Stomach smooth muscle (tissue), 2 donors: ENCODE measurements at regions not wholly inside any gene's neighbourhood (a gene's known extent, or its start where the extent isn't known, plus 50 kb on each side); places are given as distances from the start of the nearest gene placed in this dataset.

Source experiments
- H3K27ac ChIP-seq: one replicate; pipeline ENCODE4 v1.7.0; 2013; ENCODE audit warnings: mild to moderate bottlenecking, low read length, inconsistent platforms
- H3K27me3 ChIP-seq, 2 donors: one replicate each; pipeline ENCODE4 v1.7.0; 2013; ENCODE audit warnings: low read length in 2 of 2; ENCODE audit not compliant: insufficient read depth in 2 of 2, control insufficient read depth in 1 of 2
- H3K36me3 ChIP-seq, 2 donors: one replicate each; pipeline ENCODE4 v1.7.0; 2013; ENCODE audit warnings: low read length in 2 of 2; ENCODE audit not compliant: control insufficient read depth in 2 of 2, insufficient read depth in 2 of 2
- H3K4me1 ChIP-seq: one replicate; pipeline ENCODE4 v1.7.0; 2013; ENCODE audit warnings: low read length; ENCODE audit not compliant: control insufficient read depth, insufficient read depth
- H3K4me3 ChIP-seq, 2 donors: one replicate each; pipeline ENCODE4 v1.7.0; 2013; ENCODE audit warnings: low read length in 2 of 2
- H3K9ac ChIP-seq, 2 donors: one replicate each; pipeline ENCODE4 v1.7.0; 2013; ENCODE audit warnings: low read length in 2 of 2, mild to moderate bottlenecking in 1 of 2
- H3K9me3 ChIP-seq, 2 donors: one replicate each; pipeline ENCODE4 v1.7.0; 2013; ENCODE audit warnings: low read length in 2 of 2; ENCODE audit not compliant: control insufficient read depth in 2 of 2
- donor health status: healthy.
- donor health status: Pancreatic carcinoma.

GRCh38 chr5:98630621-98631020 lies 142.8 kb upstream of the RGMB start:
- no peak overlapping the region for H3K4me3 ChIP-seq
- no peaks in the 10 kb centered on the region for H3K27me3 ChIP-seq
- H3K9ac ChIP-seq = no peak overlapping the region
- H3K27ac ChIP-seq = no peak overlapping the region
- no peaks in the 10 kb centered on the region for H3K36me3 ChIP-seq
- no peaks in the 10 kb centered on the region for H3K4me1 ChIP-seq
- H3K9me3 ChIP-seq = no peaks in the 10 kb centered on the region

GRCh38 chr5:98631311-98632054 lies 142.0 kb upstream of the RGMB start:
- H3K4me3 ChIP-seq = no peak overlapping the region
- no peaks in the 10 kb centered on the region for H3K4me1 ChIP-seq
- no peaks in the 10 kb centered on the region for H3K9me3 ChIP-seq
- H3K9ac ChIP-seq = no peak overlapping the region
- H3K27ac ChIP-seq = no peak overlapping the region
- no peaks in the 10 kb centered on the region for H3K27me3 ChIP-seq
- no peaks in the 10 kb centered on the region for H3K36me3 ChIP-seq

- Histone ChIP-seq H3K36me3 (no peaks in the 10 kb centered on the region), H3K27me3 (no peaks in the 10 kb centered on the region), H3K9ac (no peak overlapping the region), H3K9me3 (no peaks in the 10 kb centered on the region), H3K27ac (no peak overlapping the region), H3K4me3 (no peak overlapping the region), H3K4me1 (no peaks in the 10 kb centered on the region)
These were observed 137.8 kb upstream of the RGMB start for GRCh38 chr5:98635656-98636055.

- Histone ChIP-seq H3K36me3 (no peaks in the 10 kb centered on the region), H3K4me3 (no peak overlapping the region), H3K27ac (no peak overlapping the region), H3K27me3 (no peaks in the 10 kb centered on the region), H3K9ac (no peak overlapping the region), H3K4me1 (no peaks in the 10 kb centered on the region), H3K9me3 (no peaks in the 10 kb centered on the region)
These were observed 136.3 kb upstream of the RGMB start for GRCh38 chr5:98637116-98637515.

- H3K36me3 ChIP-seq = no peaks in the 10 kb centered on the region
These were observed 135.9 kb upstream of the RGMB start for GRCh38 chr5:98637557-98637956.

GRCh38 chr5:98638111-98638510 lies 135.4 kb upstream of the RGMB start:
- no peaks in the 10 kb centered on the region for H3K9me3 ChIP-seq

More at GRCh38 chr5:98637557-98637956, 135.9 kb upstream of the RGMB start:
- H3K4me3 ChIP-seq = no peak overlapping the region
- no peak overlapping the region for H3K27ac ChIP-seq
- no peaks in the 10 kb centered on the region for H3K27me3 ChIP-seq
- no peaks in the 10 kb centered on the region for H3K4me1 ChIP-seq
- H3K9ac ChIP-seq = no peak overlapping the region
- no peaks in the 10 kb centered on the region for H3K9me3 ChIP-seq

GRCh38 chr5:98638701-98639100 lies 134.8 kb upstream of the RGMB start:
- Histone ChIP-seq H3K27me3 (no peaks in the 10 kb centered on the region), H3K36me3 (no peaks in the 10 kb centered on the region), H3K4me1 (no peaks in the 10 kb centered on the region), H3K9me3 (no peaks in the 10 kb centered on the region), H3K9ac (no peak overlapping the region), H3K27ac (no peak overlapping the region), H3K4me3 (no peak overlapping the region)

More at GRCh38 chr5:98638111-98638510, 135.4 kb upstream of the RGMB start:
- Histone ChIP-seq H3K27ac (no peak overlapping the region), H3K9ac (no peak overlapping the region), H3K4me1 (no peaks in the 10 kb centered on the region), H3K36me3 (no peaks in the 10 kb centered on the region), H3K27me3 (no peaks in the 10 kb centered on the region), H3K4me3 (no peak overlapping the region)

- H3K27ac ChIP-seq = no peak overlapping the region
- no peak overlapping the region for H3K9ac ChIP-seq
- no peak overlapping the region for H3K4me3 ChIP-seq
- no peaks in the 10 kb centered on the region for H3K9me3 ChIP-seq
- H3K4me1 ChIP-seq = no peaks in the 10 kb centered on the region
- no peaks in the 10 kb centered on the region for H3K36me3 ChIP-seq
- H3K27me3 ChIP-seq = no peaks in the 10 kb centered on the region
These were observed 134.2 kb upstream of the RGMB start for GRCh38 chr5:98639274-98639673.

- Histone ChIP-seq H3K27ac (no peak overlapping the region), H3K4me3 (no peak overlapping the region), H3K4me1 (no peaks in the 10 kb centered on the region)
These were observed 131.8 kb upstream of the RGMB start for GRCh38 chr5:98641671-98642070.

GRCh38 chr5:98643569-98643968 lies 129.9 kb upstream of the RGMB start:
- Histone ChIP-seq H3K4me3 (no peak overlapping the region), H3K4me1 (no peaks in the 10 kb centered on the region), H3K9ac (no peak overlapping the region), H3K27ac (no peak overlapping the region), H3K27me3 (no peaks in the 10 kb centered on the region), H3K9me3 (no peaks in the 10 kb centered on the region), H3K36me3 (no peaks in the 10 kb centered on the region)

More at GRCh38 chr5:98641671-98642070, 131.8 kb upstream of the RGMB start:
- Histone ChIP-seq H3K9ac (no peak overlapping the region), H3K27me3 (no peaks in the 10 kb centered on the region), H3K9me3 (no peaks in the 10 kb centered on the region), H3K36me3 (no peaks in the 10 kb centered on the region)

GRCh38 chr5:98651715-98652114 lies 121.7 kb upstream of the RGMB start:
- H3K36me3 ChIP-seq = no peaks in the 10 kb centered on the region

More at GRCh38 chr5:98651715-98652114, 121.7 kb upstream of the RGMB start:
- no peak overlapping the region for H3K9ac ChIP-seq
- H3K27me3 ChIP-seq = no peaks in the 10 kb centered on the region
- H3K4me3 ChIP-seq = no peak overlapping the region
- H3K4me1 ChIP-seq = no peaks in the 10 kb centered on the region
- no peak overlapping the region for H3K27ac ChIP-seq
- H3K9me3 ChIP-seq = no peaks in the 10 kb centered on the region
